Jurkat, Clone E6-1 (cell line): ENCODE measurements at regions not wholly inside any gene's neighbourhood (a gene's known extent, or its start where the extent isn't known, plus 50 kb on each side); places are given as distances from the start of the nearest gene placed in this dataset.

Source experiments
- DNase-seq: peaks from one replicate; pipeline ENCODE4 v3.0.0-alpha.2; 2011; ENCODE audit warnings: low read depth, low spot score
- H3K4me3 ChIP-seq: 2 replicates; pipeline ENCODE4 v1.5.1; 2011; ENCODE audit warnings: mild to moderate bottlenecking, low read length, control low read depth, moderate library complexity

- no peak for DNase-seq
- H3K4me3 ChIP-seq = no peak overlapping the region
Measured at GRCh38 chr20:8935878-8936277, 133.0 kb upstream of the PLCB4 start.

GRCh38 chr20:8938532-8938931, 130.4 kb upstream of the PLCB4 start:
- no peak overlapping the region for H3K4me3 ChIP-seq
- no peak for DNase-seq

- DNase-seq = no peak
- no peak overlapping the region for H3K4me3 ChIP-seq
Measured at GRCh38 chr20:8940326-8940725, 128.6 kb upstream of the PLCB4 start.

GRCh38 chr20:8943631-8944030, 125.3 kb upstream of the PLCB4 start:
- no peak overlapping the region for H3K4me3 ChIP-seq
- DNase-seq = no peak

- DNase-seq = no peak
- H3K4me3 ChIP-seq = no peak overlapping the region
Measured at GRCh38 chr20:8946036-8946940, 122.6 kb upstream of the PLCB4 start.

GRCh38 chr20:8948442-8949020, 120.4 kb upstream of the PLCB4 start:
- H3K4me3 ChIP-seq = no peak overlapping the region
- DNase-seq = no peak

- DNase-seq = no peak
- no peak overlapping the region for H3K4me3 ChIP-seq
Measured at GRCh38 chr20:8951164-8951563, 117.7 kb upstream of the PLCB4 start.

- H3K4me3 ChIP-seq = no peak overlapping the region
Measured at GRCh38 chr20:8952721-8953120, 116.2 kb upstream of the PLCB4 start.

GRCh38 chr20:8953300-8953699, 115.6 kb upstream of the PLCB4 start:
- no peak overlapping the region for H3K4me3 ChIP-seq
- DNase-seq = no peak

More at GRCh38 chr20:8952721-8953120, 116.2 kb upstream of the PLCB4 start:
- DNase-seq = no peak

- H3K4me3 ChIP-seq = no peak overlapping the region
- no peak for DNase-seq
Measured at GRCh38 chr20:8960241-8960640, 108.6 kb upstream of the PLCB4 start.

- no peak for DNase-seq
- no peak overlapping the region for H3K4me3 ChIP-seq
Measured at GRCh38 chr20:8963330-8963729, 105.6 kb upstream of the PLCB4 start.

GRCh38 chr20:8964959-8965562, 103.8 kb upstream of the PLCB4 start:
- H3K4me3 ChIP-seq = no peak overlapping the region
- DNase-seq = no peak

- no peak overlapping the region for H3K4me3 ChIP-seq
- DNase-seq = no peak
Measured at GRCh38 chr20:8967641-8968245, 101.1 kb upstream of the PLCB4 start.

- H3K4me3 ChIP-seq = no peak overlapping the region
- DNase-seq = no peak
Measured at GRCh38 chr20:8969146-8969583, 99.7 kb upstream of the PLCB4 start.

- no peak for DNase-seq
- H3K4me3 ChIP-seq = no peak overlapping the region
Measured at GRCh38 chr20:8971669-8972316, 97.1 kb upstream of the PLCB4 start.

GRCh38 chr20:8972963-8973705, 95.8 kb upstream of the PLCB4 start:
- DNase-seq = no peak
- H3K4me3 ChIP-seq = no peak overlapping the region

- DNase-seq = no peak
- H3K4me3 ChIP-seq = no peak overlapping the region
Measured at GRCh38 chr20:8974009-8974708, 94.7 kb upstream of the PLCB4 start.

GRCh38 chr20:8981482-8981881, 87.4 kb upstream of the PLCB4 start:
- H3K4me3 ChIP-seq = no peak overlapping the region
- DNase-seq = no peak
